ENCODE measurements at regions not wholly inside any gene's neighbourhood (a gene's known extent, or its start where the extent isn't known, plus 50 kb on each side); places are given as distances from the start of the nearest gene placed in this dataset.
"Not testable (repeated sequence)": the region's sequence is repeated elsewhere in the genome, so short reads cannot be mapped to it uniquely, and the experiment has no call there.

DNA sequence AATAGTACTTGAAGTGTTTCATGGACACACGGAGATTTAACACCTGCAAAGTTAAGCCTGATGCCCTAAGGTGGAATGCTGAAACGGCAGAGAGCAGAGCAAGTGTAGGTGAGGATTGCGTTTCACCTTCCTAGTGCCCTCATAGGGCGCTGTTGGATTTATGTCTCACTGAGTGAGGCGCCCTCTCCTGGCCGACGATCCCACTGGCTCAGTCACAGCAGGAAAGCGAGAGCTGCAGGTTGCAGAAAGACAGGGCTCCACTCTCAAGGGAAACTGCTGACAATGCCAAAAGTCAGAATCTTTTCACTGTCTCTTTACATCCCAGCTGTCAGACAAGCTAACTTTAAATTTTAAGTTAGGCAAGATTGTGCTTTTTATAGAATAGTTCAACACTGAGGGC, 127.6 kb downstream of the POTEC start:
- DNase-seq (ENCODE audit: low spot score); ATAC-seq (ENCODE audit: low read depth): not testable (repeated sequence)

DNA sequence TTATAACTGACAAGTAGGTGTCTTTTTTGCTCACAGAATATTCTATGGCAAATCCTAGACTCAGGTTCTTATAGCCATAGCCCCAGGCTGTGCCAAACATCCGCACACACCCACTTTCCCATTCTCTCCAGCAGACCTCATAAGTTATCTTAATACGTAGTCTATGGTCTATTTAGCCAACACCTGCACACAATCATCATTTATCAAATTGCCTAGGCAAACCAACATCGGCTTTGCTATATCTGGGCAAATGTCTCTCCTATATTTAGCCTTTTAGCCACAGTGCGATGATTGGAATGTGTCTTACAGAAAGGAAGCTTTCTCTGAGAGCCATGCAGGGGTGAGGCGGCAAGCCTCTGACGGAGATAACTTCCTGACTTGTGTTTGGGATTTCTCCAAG, 128.0 kb downstream of the POTEC start:
- H3K27me3 ChIP-seq (ENCODE audit: insufficient read depth, poor library complexity, severe bottlenecking); H3K36me3 ChIP-seq (ENCODE audit: low read depth); H3K9me3 ChIP-seq (ENCODE audit: severe bottlenecking); H3K4me3 ChIP-seq (ENCODE audit: severe bottlenecking); ATAC-seq (ENCODE audit: low read depth); DNase-seq (ENCODE audit: low spot score); H3K27ac ChIP-seq (ENCODE audit: poor library complexity, severe bottlenecking); H3K4me1 ChIP-seq (ENCODE audit: insufficient read depth, poor library complexity, severe bottlenecking): not testable (repeated sequence)

More for the DNA sequence above, 127.6 kb downstream of the POTEC start:
- not testable (repeated sequence) for H3K27ac ChIP-seq (ENCODE audit: poor library complexity, severe bottlenecking); H3K27me3 ChIP-seq (ENCODE audit: insufficient read depth, poor library complexity, severe bottlenecking); H3K9me3 ChIP-seq (ENCODE audit: severe bottlenecking); H3K36me3 ChIP-seq (ENCODE audit: low read depth); H3K4me1 ChIP-seq (ENCODE audit: insufficient read depth, poor library complexity, severe bottlenecking); H3K4me3 ChIP-seq (ENCODE audit: severe bottlenecking)

DNA sequence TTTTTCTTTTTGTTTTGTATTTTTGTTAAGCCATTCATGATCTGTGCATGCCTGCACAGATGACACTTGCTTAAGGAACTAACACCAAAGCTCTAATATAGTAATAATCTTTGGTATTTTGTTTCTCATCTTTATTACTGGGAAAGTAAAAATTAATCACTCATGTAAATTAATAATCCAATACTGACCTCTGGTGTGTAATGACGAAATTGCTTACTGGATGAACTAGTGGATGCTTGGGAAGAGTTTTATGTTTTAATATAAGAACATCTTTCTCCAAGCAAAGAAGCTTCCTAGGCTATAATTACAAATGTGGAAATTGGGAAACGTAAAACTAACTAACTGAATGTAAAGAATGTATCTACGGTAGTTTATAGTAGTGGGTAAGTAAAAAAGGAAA, 147.9 kb downstream of the POTEC start:
- not testable (repeated sequence) for H3K4me3 ChIP-seq (ENCODE audit: severe bottlenecking); H3K27ac ChIP-seq (ENCODE audit: poor library complexity, severe bottlenecking); H3K9me3 ChIP-seq (ENCODE audit: severe bottlenecking); DNase-seq (ENCODE audit: low spot score); H3K36me3 ChIP-seq (ENCODE audit: low read depth); H3K4me1 ChIP-seq (ENCODE audit: insufficient read depth, poor library complexity, severe bottlenecking); H3K27me3 ChIP-seq (ENCODE audit: insufficient read depth, poor library complexity, severe bottlenecking); ATAC-seq (ENCODE audit: low read depth)

DNA sequence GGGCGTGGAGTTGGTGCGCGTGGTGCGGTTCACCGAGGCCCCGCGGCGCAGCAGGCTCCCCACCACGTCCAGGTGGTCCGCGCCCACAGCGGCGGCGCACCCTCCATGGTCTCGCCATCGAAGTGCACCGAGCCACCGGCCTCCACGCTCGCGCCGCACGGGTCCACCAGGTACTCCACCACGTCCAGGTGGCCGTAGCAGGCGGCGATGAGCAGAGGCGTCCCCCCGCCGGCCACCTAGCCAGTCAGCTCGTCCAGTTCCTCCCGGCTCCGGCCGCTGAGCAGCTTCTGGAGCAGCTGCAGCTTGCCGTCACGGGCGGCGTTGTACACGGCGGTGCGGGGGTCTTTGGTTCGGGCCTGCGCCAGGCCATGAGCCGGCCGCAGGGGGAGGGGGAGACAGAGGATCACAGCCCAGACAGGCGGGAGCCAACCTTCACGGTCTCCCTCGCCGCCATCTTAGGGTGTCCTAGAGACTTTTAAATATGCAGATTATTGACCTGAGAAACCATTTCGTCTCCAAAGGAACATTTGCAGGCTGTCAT, 149.8 kb downstream of the POTEC start:
- DNase-seq (ENCODE audit: low spot score); H3K4me3 ChIP-seq (ENCODE audit: severe bottlenecking); H3K9me3 ChIP-seq (ENCODE audit: severe bottlenecking); H3K27me3 ChIP-seq (ENCODE audit: insufficient read depth, poor library complexity, severe bottlenecking); H3K27ac ChIP-seq (ENCODE audit: poor library complexity, severe bottlenecking); ATAC-seq (ENCODE audit: low read depth); H3K36me3 ChIP-seq (ENCODE audit: low read depth); H3K4me1 ChIP-seq (ENCODE audit: insufficient read depth, poor library complexity, severe bottlenecking): not testable (repeated sequence)

DNA sequence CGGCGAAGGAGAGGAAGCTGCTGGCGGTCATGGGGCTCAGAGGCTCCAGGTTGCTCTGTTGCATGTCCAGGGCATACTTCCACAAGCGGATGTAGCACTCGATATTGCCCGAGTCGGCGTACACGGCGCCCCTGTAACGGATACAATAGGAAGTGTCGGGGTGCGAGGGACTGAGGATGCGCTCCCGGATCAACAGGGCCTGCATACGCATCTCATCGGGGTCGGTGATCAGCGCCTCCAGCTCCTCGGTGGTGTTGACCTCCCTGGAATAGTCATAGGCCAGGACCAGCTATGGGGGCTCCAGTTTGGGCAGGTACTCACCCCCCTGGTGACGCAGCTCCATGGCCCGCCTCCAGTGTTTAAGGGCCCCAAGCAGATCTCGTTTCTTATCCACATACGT, 150.8 kb downstream of the POTEC start:
- H3K4me1 ChIP-seq (ENCODE audit: insufficient read depth, poor library complexity, severe bottlenecking); DNase-seq (ENCODE audit: low spot score); H3K27ac ChIP-seq (ENCODE audit: poor library complexity, severe bottlenecking); H3K4me3 ChIP-seq (ENCODE audit: severe bottlenecking); H3K36me3 ChIP-seq (ENCODE audit: low read depth); ATAC-seq (ENCODE audit: low read depth); H3K9me3 ChIP-seq (ENCODE audit: severe bottlenecking); H3K27me3 ChIP-seq (ENCODE audit: insufficient read depth, poor library complexity, severe bottlenecking): not testable (repeated sequence)

DNA sequence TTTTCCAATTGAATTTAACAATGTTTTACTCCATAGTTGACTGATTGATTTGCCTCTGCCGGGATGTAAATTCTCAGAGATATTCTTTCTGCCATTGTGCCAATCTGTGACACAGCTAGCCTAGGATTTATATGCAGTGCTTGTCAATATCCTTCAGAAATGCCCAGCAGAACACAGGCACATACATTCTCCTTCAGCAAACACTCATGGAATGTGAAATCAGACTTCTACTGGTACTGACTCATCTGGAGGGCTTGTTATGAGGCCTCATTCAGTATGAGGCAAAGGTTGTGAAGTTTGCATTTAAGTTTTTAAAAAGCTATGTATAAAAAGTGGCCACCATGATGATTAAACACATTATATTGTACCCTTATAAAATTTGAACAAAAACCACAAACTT, 158.4 kb downstream of the POTEC start:
- H3K27ac ChIP-seq (ENCODE audit: poor library complexity, severe bottlenecking); ATAC-seq (ENCODE audit: low read depth); H3K27me3 ChIP-seq (ENCODE audit: insufficient read depth, poor library complexity, severe bottlenecking); DNase-seq (ENCODE audit: low spot score); H3K4me3 ChIP-seq (ENCODE audit: severe bottlenecking); H3K36me3 ChIP-seq (ENCODE audit: low read depth); H3K4me1 ChIP-seq (ENCODE audit: insufficient read depth, poor library complexity, severe bottlenecking); H3K9me3 ChIP-seq (ENCODE audit: severe bottlenecking): not testable (repeated sequence)

DNA sequence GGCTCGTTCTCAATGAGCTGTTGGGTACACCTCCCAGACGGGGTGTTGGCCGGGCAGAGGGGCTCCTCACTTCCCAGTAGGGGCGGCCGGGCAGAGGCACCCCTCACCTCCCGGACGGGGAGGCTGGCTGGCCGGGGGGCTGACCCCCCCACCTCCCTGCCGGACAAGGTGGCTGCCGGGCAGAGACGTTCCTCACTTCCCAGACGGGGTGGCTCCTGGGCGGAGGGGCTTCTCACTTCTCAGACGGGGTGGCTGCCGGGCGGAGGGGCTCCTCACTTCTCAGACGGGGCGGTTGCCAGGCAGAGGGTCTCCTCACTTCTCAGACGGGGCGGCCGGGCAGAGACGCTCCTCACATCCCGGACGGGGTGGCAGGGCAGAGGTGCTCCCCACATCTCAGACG, 160.7 kb downstream of the POTEC start:
- H3K27ac ChIP-seq (ENCODE audit: poor library complexity, severe bottlenecking); H3K9me3 ChIP-seq (ENCODE audit: severe bottlenecking): not testable (repeated sequence)

DNA sequence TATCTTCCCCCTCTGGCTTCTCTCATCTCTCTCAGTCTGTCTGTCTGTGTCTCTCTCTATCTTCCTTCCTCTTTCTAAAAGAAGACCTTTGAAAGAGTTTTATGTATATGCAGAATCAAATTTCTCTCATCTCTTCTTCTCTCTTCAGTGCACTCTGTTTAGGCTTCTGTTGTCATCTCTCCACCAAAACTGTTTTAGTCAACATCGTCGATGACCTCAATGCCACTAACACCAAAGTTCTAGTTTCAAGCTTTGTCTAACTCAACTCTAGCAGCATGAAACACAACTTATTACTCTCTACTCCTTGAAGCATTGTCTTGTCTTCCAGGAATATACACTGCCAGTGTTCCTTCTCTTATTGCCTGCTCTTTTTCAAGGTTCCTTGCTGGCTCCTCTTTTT, 163.9 kb downstream of the POTEC start:
- H3K27ac ChIP-seq (ENCODE audit: poor library complexity, severe bottlenecking); H3K27me3 ChIP-seq (ENCODE audit: insufficient read depth, poor library complexity, severe bottlenecking); H3K9me3 ChIP-seq (ENCODE audit: severe bottlenecking); DNase-seq (ENCODE audit: low spot score); H3K36me3 ChIP-seq (ENCODE audit: low read depth); H3K4me1 ChIP-seq (ENCODE audit: insufficient read depth, poor library complexity, severe bottlenecking); H3K4me3 ChIP-seq (ENCODE audit: severe bottlenecking); ATAC-seq (ENCODE audit: low read depth): not testable (repeated sequence)

More for the DNA sequence above, 160.7 kb downstream of the POTEC start:
- DNase-seq (ENCODE audit: low spot score); ATAC-seq (ENCODE audit: low read depth); H3K27me3 ChIP-seq (ENCODE audit: insufficient read depth, poor library complexity, severe bottlenecking); H3K36me3 ChIP-seq (ENCODE audit: low read depth); H3K4me1 ChIP-seq (ENCODE audit: insufficient read depth, poor library complexity, severe bottlenecking); H3K4me3 ChIP-seq (ENCODE audit: severe bottlenecking): not testable (repeated sequence)

DNA sequence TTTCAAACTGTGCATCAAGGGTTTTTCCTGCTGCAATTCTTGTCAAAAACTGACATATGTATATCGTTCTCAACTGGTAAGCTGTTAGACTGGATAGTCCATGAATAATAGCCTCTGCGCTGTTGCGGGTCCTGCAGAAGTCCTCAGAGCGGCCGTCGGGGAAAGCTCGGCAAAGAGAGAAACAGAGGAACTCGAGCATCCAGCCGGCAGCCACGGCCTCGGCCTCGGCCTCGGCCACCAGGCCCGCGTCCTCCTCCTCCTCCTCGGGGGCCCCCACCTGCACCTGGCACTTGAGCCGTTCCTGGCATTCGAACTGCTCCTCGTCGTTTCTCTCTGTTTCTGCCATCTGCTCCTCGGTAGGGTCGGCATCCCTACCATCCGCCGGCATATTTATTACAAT, 165.0 kb downstream of the POTEC start:
- not testable (repeated sequence) for DNase-seq (ENCODE audit: low spot score); H3K9me3 ChIP-seq (ENCODE audit: severe bottlenecking); H3K27me3 ChIP-seq (ENCODE audit: insufficient read depth, poor library complexity, severe bottlenecking); H3K36me3 ChIP-seq (ENCODE audit: low read depth); H3K4me1 ChIP-seq (ENCODE audit: insufficient read depth, poor library complexity, severe bottlenecking); H3K4me3 ChIP-seq (ENCODE audit: severe bottlenecking); H3K27ac ChIP-seq (ENCODE audit: poor library complexity, severe bottlenecking); ATAC-seq (ENCODE audit: low read depth)

DNA sequence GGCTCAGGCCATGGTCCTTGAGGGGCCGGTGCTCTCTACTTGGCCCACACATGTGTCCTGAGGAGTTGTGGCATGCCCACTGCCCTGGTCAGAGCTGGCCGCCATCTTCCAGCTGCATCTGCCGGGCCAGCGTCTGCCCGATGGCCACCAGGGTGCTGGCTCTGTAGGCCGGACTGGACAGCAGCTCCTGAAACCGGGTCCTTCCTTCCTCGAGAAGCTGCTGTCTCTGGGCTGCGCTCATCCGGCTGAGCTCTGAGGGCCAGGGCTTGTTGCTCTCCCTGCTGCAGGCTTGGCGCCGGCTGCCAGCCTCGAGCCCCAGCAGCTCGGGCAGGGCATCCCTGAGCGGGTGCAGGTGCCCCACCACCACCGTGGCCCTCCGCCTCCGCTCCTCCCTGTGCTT, 182.1 kb downstream of the POTEC start:
- H3K36me3 ChIP-seq (ENCODE audit: low read depth); H3K4me3 ChIP-seq (ENCODE audit: severe bottlenecking); ATAC-seq (ENCODE audit: low read depth); H3K27ac ChIP-seq (ENCODE audit: poor library complexity, severe bottlenecking); H3K9me3 ChIP-seq (ENCODE audit: severe bottlenecking); H3K4me1 ChIP-seq (ENCODE audit: insufficient read depth, poor library complexity, severe bottlenecking); DNase-seq (ENCODE audit: low spot score); H3K27me3 ChIP-seq (ENCODE audit: insufficient read depth, poor library complexity, severe bottlenecking): not testable (repeated sequence)

DNA sequence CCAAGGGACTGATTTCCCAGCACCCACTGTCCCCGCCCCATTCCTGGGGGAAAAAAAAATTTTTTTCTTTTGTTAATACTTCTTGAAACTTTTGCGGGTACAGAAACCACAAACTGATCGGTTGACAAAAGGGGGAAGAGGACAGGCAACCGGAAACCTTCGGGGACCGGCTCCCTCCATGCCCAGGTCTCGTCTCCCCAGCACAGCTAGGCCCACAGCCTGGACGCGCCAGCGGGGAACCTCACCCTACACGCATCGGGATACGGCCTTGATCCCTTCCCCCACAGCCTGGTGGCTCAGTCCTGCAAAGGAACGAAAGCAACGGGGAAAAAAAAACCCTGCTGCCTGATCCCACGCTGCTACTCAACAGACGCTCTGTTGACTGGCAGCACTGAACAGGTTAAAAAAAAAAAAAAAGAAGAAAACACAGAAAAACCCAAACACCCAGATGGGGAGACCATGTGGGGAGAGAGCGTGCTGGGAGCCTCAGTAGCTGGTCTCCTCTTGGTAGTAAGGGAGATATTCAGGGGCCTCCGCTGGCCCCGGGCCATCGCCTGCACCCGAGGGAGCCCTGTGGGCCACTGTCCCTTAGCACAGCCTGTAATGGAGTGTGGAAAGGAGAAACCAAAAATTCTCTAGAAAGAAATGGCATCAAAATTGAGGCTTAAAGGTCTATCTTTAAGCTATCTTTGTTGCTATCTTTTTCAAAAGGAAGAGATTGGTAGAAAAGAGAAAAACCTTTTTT, 185.7 kb downstream of the POTEC start:
- H3K36me3 ChIP-seq (ENCODE audit: low read depth); H3K27me3 ChIP-seq (ENCODE audit: insufficient read depth, poor library complexity, severe bottlenecking); ATAC-seq (ENCODE audit: low read depth); H3K27ac ChIP-seq (ENCODE audit: poor library complexity, severe bottlenecking); H3K4me1 ChIP-seq (ENCODE audit: insufficient read depth, poor library complexity, severe bottlenecking); H3K4me3 ChIP-seq (ENCODE audit: severe bottlenecking); H3K9me3 ChIP-seq (ENCODE audit: severe bottlenecking); DNase-seq (ENCODE audit: low spot score): not testable (repeated sequence)

DNA sequence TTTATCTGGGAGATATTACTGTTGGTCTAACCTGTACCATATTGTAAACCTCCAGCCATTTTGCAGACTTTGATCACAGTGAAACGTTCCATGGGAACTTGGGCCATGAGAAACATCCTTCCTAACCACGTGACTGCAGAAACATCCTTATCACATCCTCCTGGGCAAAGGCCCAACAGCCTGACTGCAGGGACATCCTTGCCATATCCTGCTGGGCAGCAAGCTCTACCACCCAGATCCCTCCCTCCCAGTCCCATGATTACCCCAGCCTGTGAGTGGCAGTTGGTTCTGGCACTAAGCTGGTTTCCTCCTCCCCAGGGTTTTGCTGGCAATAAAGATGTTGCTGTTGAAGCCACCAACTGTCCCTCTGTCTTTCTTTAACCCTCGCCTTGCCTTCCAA, 201.2 kb downstream of the POTEC start:
- ATAC-seq (ENCODE audit: low read depth); H3K9me3 ChIP-seq (ENCODE audit: severe bottlenecking); H3K4me1 ChIP-seq (ENCODE audit: insufficient read depth, poor library complexity, severe bottlenecking); DNase-seq (ENCODE audit: low spot score); H3K27ac ChIP-seq (ENCODE audit: poor library complexity, severe bottlenecking); H3K36me3 ChIP-seq (ENCODE audit: low read depth); H3K27me3 ChIP-seq (ENCODE audit: insufficient read depth, poor library complexity, severe bottlenecking); H3K4me3 ChIP-seq (ENCODE audit: severe bottlenecking): not testable (repeated sequence)
